ENCODE measurements at regions not wholly inside any gene's neighbourhood (a gene's known extent, or its start where the extent isn't known, plus 50 kb on each side); places are given as distances from the start of the nearest gene placed in this dataset.

DNA sequence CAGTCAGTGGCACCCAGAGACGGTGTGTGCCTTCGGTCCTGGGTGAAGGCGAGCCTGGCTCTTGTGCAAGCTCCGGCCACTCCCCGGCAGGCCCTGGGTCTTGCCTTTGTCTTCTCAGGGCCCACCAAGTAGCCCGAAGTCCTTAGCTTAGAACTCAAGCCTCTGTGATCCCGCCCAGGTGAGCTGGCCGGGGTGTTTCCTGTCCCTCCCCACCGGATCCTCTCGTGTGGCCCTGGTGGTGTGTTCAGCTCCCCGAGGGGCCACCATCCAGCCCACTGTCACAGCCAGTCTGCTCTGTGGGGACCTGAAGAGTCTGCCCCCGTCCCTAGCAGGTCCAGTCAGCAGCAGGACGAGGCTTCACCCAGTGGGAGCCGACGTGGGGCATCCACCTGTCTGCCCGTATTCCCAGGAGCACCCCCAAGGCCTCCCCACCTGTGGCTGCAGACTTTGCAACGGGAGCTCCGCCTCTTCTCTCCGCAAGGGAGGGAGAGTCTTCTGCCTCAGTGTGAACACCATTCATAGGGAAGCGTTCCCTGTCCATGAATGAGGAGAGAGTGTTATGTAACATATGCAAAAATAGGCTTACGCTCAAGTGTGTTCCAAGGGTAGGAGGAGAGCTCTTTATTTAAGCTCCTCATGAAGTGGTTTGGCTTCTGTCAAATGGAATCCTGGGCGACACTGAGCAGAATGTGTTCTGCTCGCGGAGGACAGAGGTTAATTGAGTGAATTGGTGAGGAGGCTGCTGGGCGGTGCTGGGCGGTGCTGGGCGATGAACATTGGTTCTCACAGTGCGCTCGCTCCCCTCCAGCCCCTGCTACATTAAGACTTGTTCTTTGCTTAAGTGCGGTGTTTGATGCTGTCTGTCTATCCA, 108.9 kb downstream of the CRYAA start:
- DNase-seq (ENCODE audit: low read depth in 1 of 2, low spot score in 1 of 2), result no peak

DNA sequence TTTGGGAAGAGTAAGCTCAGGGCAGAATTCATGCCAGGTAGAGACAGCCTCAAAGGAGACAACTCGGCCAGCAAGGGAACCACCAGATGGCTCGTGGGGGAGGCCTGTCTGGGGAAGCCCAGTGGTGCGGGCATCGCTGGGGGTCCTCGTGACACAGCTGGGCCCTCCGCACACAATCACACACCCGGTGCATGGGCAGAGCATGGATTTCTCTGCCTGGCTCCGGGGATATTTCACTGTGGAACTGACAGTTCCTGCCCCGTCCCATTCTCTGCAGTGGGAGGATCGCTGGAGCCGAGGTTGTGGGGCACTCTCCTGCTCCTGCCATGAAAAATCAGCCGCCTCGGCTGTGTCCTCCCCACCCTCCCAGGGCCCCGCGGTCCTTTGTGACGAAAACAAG, 108.0 kb downstream of the CRYAA start:
- no peak for DNase-seq (ENCODE audit: low read depth in 1 of 2, low spot score in 1 of 2)

DNA sequence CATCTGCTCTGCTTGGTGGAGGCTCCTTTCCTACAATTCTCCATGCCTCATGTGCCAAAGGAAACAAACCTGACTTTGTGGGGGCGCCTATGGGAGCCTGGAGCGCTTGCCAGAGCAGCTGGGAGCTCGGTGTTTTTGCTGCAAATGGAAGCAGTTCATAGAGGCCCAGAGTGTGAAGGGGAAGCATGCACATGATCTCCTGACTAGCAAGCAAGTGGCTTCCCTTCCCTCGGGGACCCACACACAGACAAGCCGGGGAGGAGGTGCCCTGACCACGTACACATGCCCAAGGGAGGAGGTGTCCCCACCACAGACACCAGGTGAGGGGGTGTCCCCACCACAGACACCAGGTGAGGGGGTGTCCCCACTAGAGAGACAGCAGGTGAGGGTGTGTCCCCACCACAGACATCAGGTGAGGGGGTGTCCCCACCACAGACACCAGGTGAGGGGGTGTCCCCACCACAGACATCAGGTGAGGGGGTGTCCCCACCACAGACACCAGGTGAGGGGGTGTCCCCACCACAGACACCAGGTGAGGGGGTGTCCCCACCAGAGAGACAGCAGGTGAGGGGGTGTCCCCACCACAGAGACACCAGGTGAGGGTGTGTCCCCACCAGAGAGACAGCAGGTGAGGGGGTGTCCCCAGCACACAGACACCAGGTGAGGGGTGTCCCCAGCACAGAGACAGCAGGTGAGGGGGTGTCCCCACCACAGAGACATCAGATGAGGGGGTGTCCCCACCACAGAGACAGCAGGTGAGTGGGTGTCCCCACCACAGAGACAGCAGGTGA, 106.8 kb downstream of the CRYAA start:
- no peak for DNase-seq (ENCODE audit: low read depth in 1 of 2, low spot score in 1 of 2)

DNA sequence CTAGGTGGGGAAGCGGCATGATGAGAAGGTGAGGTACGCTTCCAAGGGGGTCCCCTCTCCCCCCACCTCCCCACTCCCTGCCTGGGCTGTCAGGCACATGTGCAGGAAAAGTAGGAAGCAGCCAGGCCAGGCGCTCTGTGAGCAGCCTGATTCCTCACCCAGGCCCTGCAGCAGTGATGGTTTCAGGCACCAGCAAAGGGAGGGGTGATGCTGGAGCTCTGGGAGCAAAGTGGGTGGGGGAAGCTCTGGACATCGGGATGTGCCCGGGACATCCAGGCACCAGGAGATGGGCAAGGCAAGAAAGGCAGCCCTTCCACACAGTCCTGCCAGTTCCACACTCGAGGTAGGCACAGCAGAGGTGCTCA, 106.1 kb downstream of the CRYAA start:
- no peak for DNase-seq (ENCODE audit: low read depth in 1 of 2, low spot score in 1 of 2)

DNA sequence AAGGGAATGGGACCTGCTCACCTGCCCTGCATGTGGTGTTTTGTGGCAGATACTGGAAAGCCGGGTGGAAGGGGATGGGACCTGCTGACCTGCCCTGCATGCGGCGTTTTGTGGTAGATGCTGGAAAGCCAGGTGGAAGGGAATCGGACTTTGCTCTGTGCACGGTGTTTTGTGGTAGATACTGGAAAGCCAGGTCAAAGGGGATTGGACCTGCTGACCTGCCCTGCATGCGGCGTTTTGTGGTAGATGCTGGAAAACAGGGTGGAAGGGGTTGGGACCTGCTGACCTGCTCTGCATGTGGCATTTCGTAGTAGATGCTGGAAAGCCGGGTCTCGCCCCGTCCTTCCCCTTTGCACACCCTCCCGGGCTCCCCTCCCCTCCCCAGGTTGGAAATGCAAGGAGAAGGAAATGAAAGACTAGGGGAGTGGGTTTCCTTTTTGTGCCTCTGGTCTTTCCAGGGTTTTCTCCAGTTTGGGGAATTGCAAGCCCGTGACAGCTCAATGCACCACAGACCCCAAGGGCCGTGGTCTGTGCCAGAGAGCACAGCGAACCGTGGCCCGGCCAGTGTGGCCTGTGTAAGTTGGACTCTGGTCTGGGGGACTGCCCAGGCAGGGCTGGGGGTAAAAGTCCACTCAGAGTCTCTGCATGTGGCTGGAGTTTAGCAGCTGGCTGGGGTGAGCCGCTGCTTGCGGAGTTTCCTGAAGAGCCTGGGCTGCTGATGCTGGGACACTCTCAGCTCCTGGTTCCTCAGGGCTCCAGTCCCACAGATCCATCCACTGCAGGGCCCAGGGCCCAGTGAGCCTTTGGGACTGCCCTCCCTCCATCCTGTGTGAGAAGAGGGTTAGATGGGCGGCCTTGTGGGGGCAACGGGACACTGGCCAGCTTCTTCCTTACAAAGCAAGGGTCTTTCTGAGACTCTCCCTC, 105.5 kb downstream of the CRYAA start:
- no peak for DNase-seq (ENCODE audit: low read depth in 1 of 2, low spot score in 1 of 2)

DNA sequence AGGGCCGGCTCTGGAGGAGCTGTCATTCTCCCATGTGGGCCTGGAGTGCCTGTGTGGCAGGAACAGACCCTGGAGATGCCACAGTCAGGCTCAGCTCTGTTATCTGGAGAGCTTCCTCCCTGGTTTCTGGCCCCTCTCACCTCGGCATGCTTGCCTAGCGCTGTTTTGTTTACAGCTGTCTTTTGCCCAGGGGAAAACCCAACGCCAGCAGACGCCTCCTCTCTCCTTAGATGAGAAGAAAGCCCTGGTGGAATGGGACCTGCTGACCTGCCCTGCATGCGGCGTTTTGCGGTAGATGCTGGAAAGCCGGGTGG, 104.9 kb downstream of the CRYAA start:
- DNase-seq (ENCODE audit: low read depth in 1 of 2, low spot score in 1 of 2), result no peak

DNA sequence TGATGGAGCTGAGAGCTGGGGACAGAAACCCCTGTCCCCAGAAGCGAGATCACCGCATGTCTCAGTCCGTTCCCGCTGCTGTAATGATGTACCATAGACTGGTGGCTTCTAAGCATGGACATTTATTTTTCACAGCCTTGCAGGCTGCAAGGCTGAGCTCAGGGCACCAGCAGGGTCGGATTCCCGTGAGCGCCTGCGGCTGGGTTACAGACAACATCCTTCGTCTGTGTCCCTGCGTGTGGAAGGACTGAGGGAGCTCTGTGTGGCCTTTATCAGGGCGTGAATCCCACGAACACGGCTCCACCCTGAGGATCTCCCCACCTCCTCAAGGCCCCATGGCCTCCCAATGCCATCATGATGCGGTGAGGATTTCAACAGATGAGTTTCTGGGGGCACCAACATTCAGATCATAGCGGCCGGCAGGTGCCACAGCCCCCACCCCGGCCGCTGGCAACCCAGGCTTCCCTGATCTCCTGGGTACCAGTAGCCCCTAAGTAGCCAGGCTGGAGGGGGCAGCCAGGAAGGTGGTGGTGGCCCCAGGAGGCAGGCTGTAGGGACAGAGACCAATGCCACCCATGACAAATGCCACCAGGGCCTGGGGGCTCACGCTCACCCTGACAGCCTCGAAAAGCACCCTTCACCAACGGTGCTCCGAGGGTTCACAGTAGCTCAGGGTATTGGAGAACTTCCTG, 104.4 kb downstream of the CRYAA start:
- no peak for DNase-seq (ENCODE audit: low read depth in 1 of 2, low spot score in 1 of 2)

DNA sequence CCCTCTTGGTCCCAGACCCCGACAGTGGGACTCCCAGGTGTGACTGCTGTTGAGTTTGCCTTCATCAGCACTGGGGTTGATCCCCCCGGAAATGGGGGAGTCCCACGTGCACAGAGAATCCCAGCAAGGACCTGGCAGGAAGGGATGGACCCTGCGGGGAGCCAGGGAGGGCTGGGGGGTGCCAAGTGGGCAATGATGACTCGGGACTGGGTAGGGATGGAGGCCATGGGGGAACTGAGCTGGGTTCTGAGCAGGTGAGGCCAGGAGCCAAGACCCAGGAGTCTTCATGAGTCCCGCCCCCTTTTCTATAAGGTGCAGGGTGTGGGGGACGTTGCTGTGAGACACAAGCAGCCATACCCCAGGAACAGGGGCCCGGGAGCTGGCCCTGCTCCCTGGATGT, 103.8 kb downstream of the CRYAA start:
- no peak for DNase-seq (ENCODE audit: low read depth in 1 of 2, low spot score in 1 of 2)

DNA sequence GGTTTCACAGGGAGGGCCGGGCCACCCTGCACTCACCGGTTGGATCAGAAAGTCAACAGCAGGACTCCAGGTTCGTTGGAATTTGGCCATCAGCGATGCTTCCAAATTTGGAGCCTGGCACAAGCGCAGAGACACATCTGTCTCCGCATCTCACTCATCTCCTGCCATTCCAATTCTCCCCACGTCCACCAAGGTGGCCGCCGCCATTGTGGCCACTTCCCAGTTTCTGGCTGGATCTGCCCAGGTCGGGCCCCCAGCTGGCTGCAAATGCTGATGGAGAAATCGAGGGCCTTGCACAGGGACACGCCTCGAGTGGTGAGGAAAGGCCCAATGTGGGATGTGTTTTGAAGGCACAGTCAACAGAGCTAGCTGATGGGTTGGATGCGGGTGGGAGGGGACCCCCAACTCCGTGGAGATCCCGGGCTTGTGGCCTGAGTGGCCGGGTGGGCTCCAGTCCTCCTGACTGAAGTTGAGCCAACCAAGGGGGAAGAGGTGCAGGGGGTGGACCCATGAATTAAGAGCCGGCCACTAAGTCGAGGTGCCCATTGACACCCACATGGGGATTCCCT, 102.7 kb downstream of the CRYAA start:
- no peak for DNase-seq (ENCODE audit: low read depth in 1 of 2, low spot score in 1 of 2)

DNA sequence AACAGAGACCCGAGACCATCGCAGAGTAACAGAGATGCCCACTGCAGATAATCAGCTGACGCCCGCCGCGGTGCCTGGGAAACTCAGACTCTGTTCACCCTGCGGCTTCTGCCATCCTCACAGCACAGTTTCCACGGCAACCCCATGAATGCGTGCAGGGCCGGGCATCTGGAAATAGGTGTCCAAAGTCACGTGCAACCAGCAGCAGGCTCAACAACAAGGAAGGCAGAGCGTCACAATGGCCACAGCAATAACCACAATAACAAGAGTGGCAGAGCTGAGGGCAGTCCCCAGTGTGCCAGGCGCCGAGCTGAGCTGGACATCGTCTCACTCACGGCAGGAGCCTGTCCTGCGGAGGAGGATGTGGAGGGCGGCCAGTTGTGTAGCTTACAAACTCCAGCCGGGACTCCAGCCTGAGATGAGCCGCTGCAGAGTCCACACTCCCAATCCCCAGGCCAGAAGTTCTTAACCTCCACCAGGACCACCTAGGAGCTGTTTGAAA, 102.0 kb downstream of the CRYAA start:
- DNase-seq (ENCODE audit: low read depth in 1 of 2, low spot score in 1 of 2), result no peak

DNA sequence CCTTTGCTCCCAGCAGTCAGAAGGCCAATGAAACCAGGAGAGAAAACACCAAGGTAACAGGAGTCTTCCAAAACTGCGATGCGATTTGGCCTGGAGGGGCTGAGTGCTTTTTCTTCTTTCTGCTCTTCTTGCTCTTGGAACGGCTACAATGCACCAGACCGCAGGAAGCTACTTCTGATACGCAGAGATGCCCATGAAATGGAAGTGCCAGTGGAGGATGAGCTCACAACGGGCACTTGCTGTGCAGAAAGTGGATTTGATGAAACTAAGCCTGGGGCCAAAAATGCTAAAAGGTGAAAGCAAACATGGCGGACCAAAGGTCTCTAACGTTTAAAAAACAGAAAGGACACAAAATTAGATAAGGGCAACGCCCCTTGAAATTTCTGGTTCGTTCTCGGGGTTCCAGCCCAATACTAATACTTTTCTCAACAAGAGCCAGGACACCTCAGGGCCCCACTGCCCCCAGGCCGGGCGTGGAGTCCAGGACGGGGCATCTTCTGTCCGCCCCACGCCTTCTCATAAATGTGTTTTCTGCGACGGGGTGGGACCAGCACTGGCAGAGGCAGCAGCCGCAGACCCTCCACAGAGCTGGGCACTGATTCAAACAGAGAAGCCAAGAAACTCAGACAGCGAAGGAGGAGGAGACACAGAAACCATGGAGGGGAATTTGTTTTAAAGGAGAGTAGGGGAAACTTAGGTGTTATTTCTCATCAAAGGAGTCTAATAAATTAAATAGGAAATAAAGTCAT, 101.3 kb downstream of the CRYAA start:
- no peak for DNase-seq (ENCODE audit: low read depth in 1 of 2, low spot score in 1 of 2)

DNA sequence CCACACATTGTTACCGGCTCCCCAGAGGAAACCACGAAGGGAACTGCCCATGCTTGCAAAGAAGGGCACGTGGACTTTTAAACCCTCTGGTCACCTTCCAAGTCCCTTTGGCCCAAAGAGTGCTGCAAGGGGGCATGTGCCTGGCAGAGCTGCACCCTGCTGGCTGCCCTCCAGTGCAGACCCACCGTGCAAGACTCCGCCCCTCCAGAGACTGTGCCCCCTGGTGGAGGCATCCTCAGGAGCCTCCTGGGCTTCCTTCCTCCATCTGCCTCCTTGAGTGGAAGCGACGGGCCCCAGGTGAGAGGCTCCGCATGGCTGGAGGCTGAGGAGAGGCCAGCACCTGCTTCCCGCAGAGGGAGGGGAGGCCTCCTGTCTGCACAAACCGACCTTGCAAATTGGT, 100.6 kb downstream of the CRYAA start:
- no peak for DNase-seq (ENCODE audit: low read depth in 1 of 2, low spot score in 1 of 2)

DNA sequence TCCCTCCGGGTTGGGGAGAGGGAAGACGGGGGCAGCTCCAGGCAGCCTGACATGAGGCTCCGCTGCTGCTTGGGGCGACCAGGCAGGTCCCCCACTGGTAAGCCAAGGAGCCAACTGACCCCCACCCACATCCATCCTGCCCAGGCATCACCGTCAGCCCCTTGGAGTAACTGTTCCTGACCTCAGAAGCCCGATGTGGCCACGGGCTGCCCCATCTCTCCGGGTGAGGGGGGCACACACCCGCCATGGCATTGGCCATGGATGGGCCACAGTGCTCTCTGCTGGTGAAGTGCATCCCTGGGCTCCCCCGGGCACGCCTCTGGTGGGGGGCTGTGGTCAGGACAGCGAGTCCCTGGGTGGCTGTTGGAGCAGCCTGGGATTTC, 100.0 kb downstream of the CRYAA start:
- no peak for DNase-seq (ENCODE audit: low read depth in 1 of 2, low spot score in 1 of 2)

DNA sequence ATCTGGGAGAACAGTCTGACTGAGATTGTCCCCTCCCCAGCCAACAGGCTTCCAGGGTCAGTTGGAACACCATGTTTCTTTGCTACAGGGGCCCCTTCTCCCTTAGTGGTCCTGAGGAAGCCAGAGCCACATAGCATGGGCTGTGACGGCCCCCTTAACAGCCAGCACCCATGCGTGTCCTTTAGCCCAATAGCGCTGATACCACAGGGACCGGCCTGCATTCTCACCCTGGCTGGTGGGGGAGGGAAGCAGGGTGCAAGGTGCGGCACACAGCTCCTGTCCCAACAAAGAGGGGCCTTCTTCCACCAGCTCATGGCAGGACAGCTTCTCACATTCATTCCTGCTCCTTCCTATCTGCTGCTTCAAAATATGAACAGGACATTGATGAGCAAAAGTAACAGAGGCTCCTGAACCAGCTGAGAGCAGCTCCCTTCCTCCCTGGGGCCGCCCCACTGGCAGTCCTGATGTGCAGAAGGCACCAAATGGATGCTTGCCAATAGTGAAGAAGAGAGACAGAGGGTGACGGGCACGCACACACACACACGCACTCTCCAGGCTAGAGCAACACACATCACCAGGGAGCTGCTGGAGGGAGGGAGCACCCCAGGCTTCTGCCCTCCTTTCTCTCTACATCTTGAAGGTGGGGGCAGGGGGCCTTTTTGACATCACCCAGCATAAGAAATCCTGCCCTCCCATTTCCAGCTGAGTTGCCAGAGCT, 99.4 kb downstream of the CRYAA start:
- DNase-seq (ENCODE audit: low read depth in 1 of 2, low spot score in 1 of 2), result no peak

DNA sequence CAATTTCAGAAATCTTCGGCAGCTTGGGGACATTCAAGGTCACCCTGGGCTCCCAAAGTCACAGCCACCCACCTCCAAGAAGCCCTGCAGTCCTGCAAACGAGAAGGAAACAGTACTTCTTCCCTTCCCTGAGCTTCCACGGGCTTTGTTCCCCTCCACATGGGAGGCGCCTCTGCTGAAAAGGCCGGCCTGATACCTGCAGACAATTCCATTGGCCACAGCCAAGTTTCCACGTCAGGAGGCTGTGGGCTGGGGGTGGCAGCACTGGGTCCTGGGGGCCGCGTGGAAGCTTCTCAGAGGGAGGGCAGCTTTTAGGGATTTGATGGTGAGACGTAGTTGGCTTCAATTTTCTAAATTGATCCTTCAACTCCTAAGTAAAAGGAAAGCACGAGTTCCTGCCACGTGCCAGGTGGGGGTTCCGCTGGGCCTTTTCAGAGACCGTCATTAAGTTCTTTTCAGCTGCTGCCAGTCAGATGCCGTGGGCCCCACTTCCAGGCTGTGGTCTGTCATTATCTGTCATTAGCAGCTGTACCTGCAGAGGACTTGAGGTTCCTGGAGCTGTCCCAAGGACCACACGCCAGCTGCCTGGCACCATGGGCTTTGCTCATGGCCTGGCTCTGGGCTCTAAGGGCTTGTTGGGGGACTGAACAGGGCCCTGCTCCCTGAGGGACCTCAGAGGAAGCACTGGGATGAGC, 98.7 kb downstream of the CRYAA start:
- no peak for DNase-seq (ENCODE audit: low read depth in 1 of 2, low spot score in 1 of 2)

DNA sequence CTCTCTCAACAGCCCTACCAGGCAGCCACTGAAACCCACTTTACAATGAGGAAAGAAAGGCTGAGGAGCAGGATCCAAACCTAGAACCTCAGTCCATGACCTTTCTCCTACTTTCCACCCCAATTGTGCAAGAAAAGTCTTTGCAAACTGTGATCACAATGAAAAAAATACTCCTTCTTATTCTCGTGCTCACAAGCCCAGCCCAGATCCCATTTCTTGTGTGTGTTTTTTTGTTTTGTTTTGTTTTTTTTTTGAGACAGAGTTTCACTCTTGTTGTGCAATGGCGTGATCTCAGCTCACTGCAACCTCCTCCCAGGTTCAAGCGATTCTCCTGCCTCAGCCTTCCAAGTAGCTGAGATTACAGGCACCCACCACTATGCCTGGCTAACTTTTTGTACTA, 97.7 kb downstream of the CRYAA start:
- DNase-seq (ENCODE audit: low read depth in 1 of 2, low spot score in 1 of 2), result no peak

DNA sequence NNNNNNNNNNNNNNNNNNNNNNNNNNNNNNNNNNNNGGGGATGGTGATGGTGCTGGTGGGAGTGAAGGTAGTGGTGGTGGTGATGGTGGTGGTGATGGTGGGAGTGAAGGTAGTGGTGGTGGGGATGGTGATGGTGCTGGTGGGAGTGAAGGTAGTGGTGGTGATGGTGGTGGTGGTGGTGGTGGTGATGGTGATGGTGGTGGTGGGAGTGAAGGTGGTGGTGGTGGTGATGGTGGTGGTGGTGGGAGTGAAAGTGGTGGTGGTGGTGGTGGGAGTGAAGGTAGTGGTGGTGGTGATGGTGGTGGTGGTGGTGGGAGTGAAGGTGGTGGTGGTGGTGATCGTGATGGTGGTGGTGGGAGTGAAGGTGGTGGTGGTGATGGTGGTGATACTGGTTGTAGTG, 93.6 kb downstream of the CRYAA start:
- no peak for DNase-seq (ENCODE audit: low read depth in 1 of 2, low spot score in 1 of 2)
